Suprapubic skin (tissue), 4 donors: ENCODE measurements at regions not wholly inside any gene's neighbourhood (a gene's known extent, or its start where the extent isn't known, plus 50 kb on each side); places are given as distances from the start of the nearest gene placed in this dataset.

Source experiments
- DNase-seq, 2 donors: peaks; one replicate each; pipeline ENCODE4 v3.0.0-alpha.2; 2019; ENCODE audit warnings: low spot score in 2 of 2
- H3K27ac ChIP-seq: fragments of 200-600 bp; sonication (generic); one replicate; pipeline ENCODE4 v1.5.1; 2019
- H3K27me3 ChIP-seq: fragments of 200-600 bp; sonication (generic); one replicate; pipeline ENCODE4 v1.5.1; 2019
- H3K36me3 ChIP-seq: fragments of 200-600 bp; sonication (generic); one replicate; pipeline ENCODE4 v1.5.1; 2019
- H3K4me1 ChIP-seq: fragments of 200-600 bp; sonication (generic); one replicate; pipeline ENCODE4 v1.5.1; 2019
- H3K4me3 ChIP-seq: fragments of 200-600 bp; sonication (generic); one replicate; pipeline ENCODE4 v1.5.1; 2019; ENCODE audit warnings: mild to moderate bottlenecking
- H3K9me3 ChIP-seq: fragments of 200-600 bp; sonication (generic); one replicate; pipeline ENCODE4 v1.5.1; 2019
- EP300 ChIP-seq: sonication (generic); formaldehyde crosslinking; IDR thresholded peaks from one replicate; pipeline ENCODE4 v1.6.1; 2017; ENCODE audit warnings: antibody characterized with exemption
- POLR2A ChIP-seq, 2 donors: fragments of 450-650 bp; IDR thresholded peaks; one replicate each; pipeline ENCODE4 v1.6.1; 2017; ENCODE audit warnings: antibody characterized with exemption in 2 of 2, mild to moderate bottlenecking in 2 of 2, moderate library complexity in 2 of 2
- POLR2AphosphoS5 ChIP-seq, 3 donors: sonication (generic); formaldehyde crosslinking; IDR thresholded peaks; one replicate each; pipeline ENCODE4 v1.6.1; 2017; ENCODE audit warnings: antibody characterized with exemption in 3 of 3
- WGBS: methylation state at CpG from one replicate; pipeline ENCODE4 v1.1.5; 2018; 5-methylcytosine and 5-hydroxymethylcytosine counted together
- TF ChIP-seq, protein P1 (sequence below), 2 donors: fragments of 200-600 bp in 1 of 2; fragments of 450-650 bp in 1 of 2; sonication (generic) in 1 of 2; IDR thresholded peaks; one replicate each; pipeline ENCODE4 v1.5.1; 2016 to 2019; ENCODE audit warnings: antibody characterized with exemption in 2 of 2, mild to moderate bottlenecking in 1 of 2, moderate library complexity in 1 of 2

DNA sequence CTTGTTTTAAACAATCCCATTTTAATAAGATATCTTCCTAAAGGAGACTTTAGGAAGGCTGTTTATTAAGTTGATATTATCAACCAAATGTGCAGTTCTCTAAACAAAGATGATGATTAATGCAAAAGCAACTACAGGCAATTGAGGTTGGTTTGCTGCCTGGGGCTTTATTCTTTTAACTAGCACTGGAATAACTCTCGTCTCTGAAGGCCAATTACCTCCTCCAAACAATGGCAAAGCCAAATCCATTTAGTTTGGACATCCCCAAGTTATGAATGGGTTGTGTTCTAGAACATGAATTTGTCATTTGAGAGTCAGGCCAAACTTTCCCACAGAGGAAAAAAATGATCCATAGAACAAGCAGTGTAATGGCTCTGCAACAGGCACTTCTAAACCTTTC lies 114.1 kb downstream of the SLC16A9 start:
- no peak overlapping the region for H3K27ac ChIP-seq
- 22% methylated on average over 1 of the region's 1 CpG for WGBS
- no peaks in the 10 kb centered on the region for H3K9me3 ChIP-seq
- no peaks in the 10 kb centered on the region for H3K27me3 ChIP-seq
- TF ChIP-seq EP300: no peak
- no peak for TF ChIP-seq POLR2A (IDR thresholded peaks at IDR 0.05)
- TF ChIP-seq POLR2AphosphoS5 (IDR thresholded peaks at IDR 0.05): no peak
- TF ChIP-seq, protein P1, sequence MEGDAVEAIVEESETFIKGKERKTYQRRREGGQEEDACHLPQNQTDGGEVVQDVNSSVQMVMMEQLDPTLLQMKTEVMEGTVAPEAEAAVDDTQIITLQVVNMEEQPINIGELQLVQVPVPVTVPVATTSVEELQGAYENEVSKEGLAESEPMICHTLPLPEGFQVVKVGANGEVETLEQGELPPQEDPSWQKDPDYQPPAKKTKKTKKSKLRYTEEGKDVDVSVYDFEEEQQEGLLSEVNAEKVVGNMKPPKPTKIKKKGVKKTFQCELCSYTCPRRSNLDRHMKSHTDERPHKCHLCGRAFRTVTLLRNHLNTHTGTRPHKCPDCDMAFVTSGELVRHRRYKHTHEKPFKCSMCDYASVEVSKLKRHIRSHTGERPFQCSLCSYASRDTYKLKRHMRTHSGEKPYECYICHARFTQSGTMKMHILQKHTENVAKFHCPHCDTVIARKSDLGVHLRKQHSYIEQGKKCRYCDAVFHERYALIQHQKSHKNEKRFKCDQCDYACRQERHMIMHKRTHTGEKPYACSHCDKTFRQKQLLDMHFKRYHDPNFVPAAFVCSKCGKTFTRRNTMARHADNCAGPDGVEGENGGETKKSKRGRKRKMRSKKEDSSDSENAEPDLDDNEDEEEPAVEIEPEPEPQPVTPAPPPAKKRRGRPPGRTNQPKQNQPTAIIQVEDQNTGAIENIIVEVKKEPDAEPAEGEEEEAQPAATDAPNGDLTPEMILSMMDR (IDR thresholded peaks at IDR 0.05): no peak
- peaks cover 14% of the 10 kb centered on the region for H3K4me1 ChIP-seq
- H3K36me3 ChIP-seq: no peaks in the 10 kb centered on the region
- H3K4me3 ChIP-seq: no peak overlapping the region
- no peak for DNase-seq

DNA sequence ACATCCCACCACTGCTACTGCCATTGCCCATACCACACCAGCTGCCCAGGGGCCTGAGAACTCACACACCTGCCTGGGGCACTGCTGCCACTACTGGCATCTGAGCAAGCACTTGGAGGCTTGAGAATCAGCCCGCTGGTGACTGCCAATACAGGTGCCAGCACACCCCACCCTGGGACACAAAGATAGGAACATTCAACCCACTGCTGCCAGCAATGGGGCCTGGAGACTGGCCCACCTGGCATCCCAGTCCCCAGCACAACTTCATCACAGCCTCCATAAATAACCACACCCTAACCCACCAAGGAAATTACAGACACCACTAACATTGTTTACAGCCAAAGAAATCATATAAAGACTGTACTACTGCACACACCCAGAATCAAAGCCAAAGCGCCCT lies 115.9 kb downstream of the SLC16A9 start:
- TF ChIP-seq, protein P1 (IDR thresholded peaks at IDR 0.05): no peak
- no peak for TF ChIP-seq EP300
- no peak for TF ChIP-seq POLR2A (IDR thresholded peaks at IDR 0.05)
- no peak for TF ChIP-seq POLR2AphosphoS5 (IDR thresholded peaks at IDR 0.05)
- WGBS: 65% methylated on average over 1 of the region's 2 CpGs

GRCh38 chr10:59589796-59590195 lies 119.9 kb downstream of the SLC16A9 start:
- TF ChIP-seq, protein P1 (IDR thresholded peaks at IDR 0.05): no peak
- TF ChIP-seq POLR2AphosphoS5 (IDR thresholded peaks at IDR 0.05): no peak
- TF ChIP-seq POLR2A (IDR thresholded peaks at IDR 0.05): no peak
- no peaks in the 10 kb centered on the region for H3K36me3 ChIP-seq
- no peak for DNase-seq
- H3K9me3 ChIP-seq: no peaks in the 10 kb centered on the region
- no peak overlapping the region for H3K27ac ChIP-seq
- H3K4me3 ChIP-seq: no peak overlapping the region
- H3K27me3 ChIP-seq: no peaks in the 10 kb centered on the region
- WGBS: 56% methylated on average over 6 of the region's 6 CpGs
- H3K4me1 ChIP-seq: peaks cover 15% of the 10 kb centered on the region

More for the DNA sequence above, 115.9 kb downstream of the SLC16A9 start:
- Histone ChIP-seq H3K27ac (no peak overlapping the region), H3K4me3 (no peak overlapping the region), H3K9me3 (no peaks in the 10 kb centered on the region), H3K4me1 (peaks cover 14% of the 10 kb centered on the region), H3K27me3 (no peaks in the 10 kb centered on the region), H3K36me3 (no peaks in the 10 kb centered on the region)
- DNase-seq: no peak

- Histone ChIP-seq H3K36me3 (no peaks in the 10 kb centered on the region), H3K9me3 (no peaks in the 10 kb centered on the region), H3K4me1 (peaks cover 11% of the 10 kb centered on the region), H3K27ac (no peak overlapping the region), H3K4me3 (no peak overlapping the region), H3K27me3 (no peaks in the 10 kb centered on the region)
- no peak for DNase-seq
- TF ChIP-seq, protein P1 (IDR thresholded peaks at IDR 0.05): no peak
- TF ChIP-seq POLR2A (IDR thresholded peaks at IDR 0.05) (no peak), POLR2AphosphoS5 (IDR thresholded peaks at IDR 0.05) (no peak), EP300 (no peak)
- WGBS: 76% methylated on average over 6 of the region's 6 CpGs
Observed at GRCh38 chr10:59588791-59589190, 120.9 kb downstream of the SLC16A9 start.

GRCh38 chr10:59587756-59588140 lies 121.9 kb downstream of the SLC16A9 start:
- H3K27ac ChIP-seq: no peak overlapping the region
- H3K27me3 ChIP-seq: no peaks in the 10 kb centered on the region
- H3K9me3 ChIP-seq: no peaks in the 10 kb centered on the region
- no peaks in the 10 kb centered on the region for H3K36me3 ChIP-seq
- DNase-seq: no peak
- TF ChIP-seq, protein P1 (IDR thresholded peaks at IDR 0.05): no peak
- no peak for TF ChIP-seq POLR2A (IDR thresholded peaks at IDR 0.05)
- TF ChIP-seq EP300: no peak
- no peak for TF ChIP-seq POLR2AphosphoS5 (IDR thresholded peaks at IDR 0.05)
- WGBS: 69% methylated on average over 2 of the region's 2 CpGs
- no peak overlapping the region for H3K4me3 ChIP-seq
- H3K4me1 ChIP-seq: peaks cover 11% of the 10 kb centered on the region
